Adrenal gland (tissue), 9 donors: ENCODE measurements at regions not wholly inside any gene's neighbourhood (a gene's known extent, or its start where the extent isn't known, plus 50 kb on each side); places are given as distances from the start of the nearest gene placed in this dataset.

Experiments used
- DNase-seq, 7 donors: peaks; one replicate each; pipeline ENCODE4 v3.0.0-alpha.2; 2019 to 2020
- H3K27ac ChIP-seq, 5 donors: fragments of 200-600 bp; sonication (generic) in 4 of 5; 1 replicate in 3 of 5; 2 replicates in 2 of 5; pipeline versions ENCODE4 v1.5.1 to v1.8.0; 2016 to 2020; ENCODE audit warnings: mild to moderate bottlenecking in 1 of 5
- H3K27me3 ChIP-seq: fragments of 200-600 bp; 2 replicates; pipeline ENCODE4 v1.8.0; 2021
- H3K36me3 ChIP-seq, 2 donors: fragments of 200-600 bp; replicated peaks in 1 of 2; 1 replicate in 1 of 2; 2 replicates in 1 of 2; pipeline versions ENCODE4 v1.5.1 to v1.8.0; 2018 to 2022
- H3K4me1 ChIP-seq, 2 donors: fragments of 200-600 bp; replicated peaks in 1 of 2; 1 replicate in 1 of 2; 2 replicates in 1 of 2; pipeline versions ENCODE4 v1.5.1 to v1.8.0; 2018 to 2021
- H3K4me3 ChIP-seq, 4 donors: fragments of 200-600 bp; sonication (generic) in 3 of 4; one replicate each; pipeline ENCODE4 v1.5.1; 2016 to 2018
- H3K9me3 ChIP-seq, 3 donors: fragments of 200-600 bp; sonication (generic) in 1 of 3; replicated peaks in 1 of 3; 1 replicate in 2 of 3; 2 replicates in 1 of 3; pipeline versions ENCODE4 v1.5.1 to v1.8.0; 2016 to 2021
- CTCF ChIP-seq, 6 experiments: fragments of 450-650 bp in 4 of 6; fragments of 200-600 bp in 2 of 6; sonication (generic) in 1 of 6; IDR thresholded peaks; 1 replicate in 5 of 6; 2 replicates in 1 of 6; pipeline versions ENCODE4 v1.5.1 to v1.8.0; 2016 to 2021; ENCODE audit warnings: antibody characterized with exemption in 6 of 6, mild to moderate bottlenecking in 2 of 6, moderate library complexity in 1 of 6
- POLR2A ChIP-seq, 2 donors: fragments of 450-650 bp; IDR thresholded peaks; one replicate each; pipeline ENCODE4 v1.6.1; 2017; ENCODE audit warnings: antibody characterized with exemption in 2 of 2, mild to moderate bottlenecking in 2 of 2, moderate library complexity in 1 of 2
- WGBS, 4 donors: extraction: QIAGEN DNeasy Blood & Tissue Kit in 2 of 4; methylation state at CpG; one replicate each; pipeline versions ENCODE4 v1.1.5 to v1.1.7; 2013 to 2017; 5-methylcytosine and 5-hydroxymethylcytosine counted together
- intact Hi-C, 2 donors: fragments of 100-400 bp; cut with DNase I; formaldehyde crosslinking; loops; one replicate each; pipeline versions ENCODE4 v1.14.1 to v1.15.0; 2022 to 2023
- donor health status: healthy with polysubstance abuse.
- donor health status: Bipolar disorder and iron deficiency.
- donor health status: DM: yes; HTN: yes; CAD: no.
- donor health status: DM: no; HTN: no; CAD: no.
- donor health status: DM: no; HTN: no; CAD: no.

GRCh38 chr3:24615177-24615576 lies 120.5 kb upstream of the THRB start:
- Histone ChIP-seq H3K27ac (no peak overlapping the region), H3K4me1 (no peaks in the 10 kb centered on the region), H3K9me3 (no peaks in the 10 kb centered on the region), H3K36me3 (no peaks in the 10 kb centered on the region), H3K27me3 (peaks cover 9% of the 10 kb centered on the region), H3K4me3 (no peak overlapping the region)
- TF ChIP-seq POLR2A (IDR thresholded peaks at IDR 0.05) (no peak), CTCF (IDR thresholded peaks at IDR 0.05) (no peak)
- WGBS, 4 donors, result 62 to 75% (median 71%) methylated on average over 2 of the region's 2 CpGs
- intact Hi-C loops, result no loop called here
- no peak for DNase-seq

GRCh38 chr3:24616110-24616829 lies 121.6 kb upstream of the THRB start:
- 79 to 94% (median 81%) methylated on average over 1 of the region's 1 CpG for WGBS, 4 donors
- Histone ChIP-seq H3K27ac (no peak overlapping the region), H3K9me3 (no peaks in the 10 kb centered on the region), H3K36me3 (no peaks in the 10 kb centered on the region), H3K4me1 (no peaks in the 10 kb centered on the region), H3K27me3 (peaks cover 16% of the 10 kb centered on the region), H3K4me3 (no peak overlapping the region)
- TF ChIP-seq CTCF (IDR thresholded peaks at IDR 0.05) (no peak), POLR2A (IDR thresholded peaks at IDR 0.05) (no peak)
- DNase-seq, result no peak
- intact Hi-C loops, result no loop called here

- H3K27me3 ChIP-seq, result peaks cover 23% of the 10 kb centered on the region
Measured at GRCh38 chr3:24622138-24622537, 127.5 kb upstream of the THRB start.

GRCh38 chr3:24622696-24623225 lies 128.1 kb upstream of the THRB start:
- 59 to 73% (median 63%) methylated on average over 3 of the region's 3 CpGs for WGBS, 4 donors
- TF ChIP-seq CTCF (IDR thresholded peaks at IDR 0.05) (no peak), POLR2A (IDR thresholded peaks at IDR 0.05) (no peak)
- intact Hi-C loops, result no loop called here

More at GRCh38 chr3:24622138-24622537, 127.5 kb upstream of the THRB start:
- H3K36me3 ChIP-seq, result no peaks in the 10 kb centered on the region
- H3K4me1 ChIP-seq, result no peaks in the 10 kb centered on the region
- H3K9me3 ChIP-seq, result no peaks in the 10 kb centered on the region
- H3K4me3 ChIP-seq, result no peak overlapping the region
- WGBS, 4 donors, result 76 to 90% (median 84%) methylated on average over 1 of the region's 1 CpG
- TF ChIP-seq CTCF (IDR thresholded peaks at IDR 0.05), result no peak
- TF ChIP-seq POLR2A (IDR thresholded peaks at IDR 0.05), result no peak
- H3K27ac ChIP-seq, result no peak overlapping the region
- intact Hi-C loops, result no loop called here
- no peak for DNase-seq

More at GRCh38 chr3:24622696-24623225, 128.1 kb upstream of the THRB start:
- Histone ChIP-seq H3K36me3 (no peaks in the 10 kb centered on the region), H3K9me3 (no peaks in the 10 kb centered on the region), H3K4me1 (no peaks in the 10 kb centered on the region), H3K27ac (no peak overlapping the region), H3K4me3 (no peak overlapping the region), H3K27me3 (peaks cover 23% of the 10 kb centered on the region)
- DNase-seq, result no peak
